WTC11 (cell line): ENCODE measurements at regions not wholly inside any gene's neighbourhood (a gene's known extent, or its start where the extent isn't known, plus 50 kb on each side); places are given as distances from the start of the nearest gene placed in this dataset.

Source experiments
- ATAC-seq: fragments of 200-7000 bp; cut with Tn5 transposase; 2 replicates; pipeline ENCODE4 v1.10.0; 2021; ENCODE audit warnings: mild to moderate bottlenecking, moderate library complexity
- CTCF ChIA-PET: fragments of 300-600 bp; sonication (Branson Sonifier 250); formaldehyde crosslinking; loops from one replicate; lab custom pipeline; 2021; ENCODE audit warnings: antibody characterized with exemption; lab: Charles Lee
- POLR2A ChIA-PET: fragments of 350-600 bp; sonication (Branson Sonifier 250); formaldehyde crosslinking; loops from one replicate; lab custom pipeline; 2021; ENCODE audit warnings: antibody characterized with exemption; lab: Charles Lee
- DNase-seq: peaks from one replicate; pipeline ENCODE4 v3.0.0; 2021; ENCODE audit warnings: low spot score
- H3K27ac Mint-ChIP-seq: 2 replicates; pipeline ENCODE4 v1.8.0; 2021; ENCODE audit warnings: mixed read lengths
- H3K27me3 Mint-ChIP-seq: 2 replicates; pipeline ENCODE4 v1.8.0; 2021; ENCODE audit warnings: low read depth, mild to moderate bottlenecking, moderate library complexity, mixed read lengths
- H3K36me3 Mint-ChIP-seq: 2 replicates; pipeline ENCODE4 v1.8.0; 2021; ENCODE audit warnings: mixed read lengths
- H3K4me1 Mint-ChIP-seq: 2 replicates; pipeline ENCODE4 v1.8.0; 2022; ENCODE audit warnings: mixed read lengths
- H3K4me3 Mint-ChIP-seq: 2 replicates; pipeline ENCODE4 v1.8.0; 2021; ENCODE audit warnings: mild to moderate bottlenecking, moderate library complexity, mixed read lengths
- H3K9me3 Mint-ChIP-seq: 2 replicates; pipeline ENCODE4 v1.8.0; 2021; ENCODE audit warnings: mixed read lengths
- CBFB ChIP-seq: sonication (generic); formaldehyde crosslinking; IDR thresholded peaks from 2 replicates; pipeline ENCODE4 v1.8.1; 2022; ENCODE audit warnings: mild to moderate bottlenecking, low read depth, missing genetic modification reagents
- EMX1 ChIP-seq: fragments of 250-450 bp; sonication (Bioruptor Pico); IDR thresholded peaks from 2 replicates; pipeline ENCODE4 v1.8.0; 2021; ENCODE audit warnings: mild to moderate bottlenecking
- JUN ChIP-seq: sonication (generic); formaldehyde crosslinking; IDR thresholded peaks from 2 replicates; pipeline ENCODE4 v1.8.0; 2023; ENCODE audit warnings: mild to moderate bottlenecking, missing genetic modification reagents
- NR2C2 ChIP-seq: sonication (generic); formaldehyde crosslinking; IDR thresholded peaks from 2 replicates; pipeline ENCODE4 v1.8.0; 2022; ENCODE audit warnings: mild to moderate bottlenecking, missing genetic modification reagents
- SMAD3 ChIP-seq: sonication (generic); formaldehyde crosslinking; IDR thresholded peaks from 2 replicates; pipeline ENCODE4 v1.8.0; 2022; ENCODE audit warnings: missing genetic modification reagents, mild to moderate bottlenecking, borderline replicate concordance
- SP1 ChIP-seq: sonication (generic); formaldehyde crosslinking; conservative IDR thresholded peaks from 2 replicates; pipeline ENCODE4 v1.8.1; 2022; ENCODE audit warnings: missing genetic modification reagents
- TEAD4 ChIP-seq: sonication (generic); formaldehyde crosslinking; IDR thresholded peaks from 2 replicates; pipeline ENCODE4 v1.8.0; 2022; ENCODE audit warnings: mild to moderate bottlenecking, missing genetic modification reagents
- ZNF232 ChIP-seq: sonication (generic); formaldehyde crosslinking; IDR thresholded peaks from 2 replicates; pipeline ENCODE4 v1.8.0; 2022; ENCODE audit warnings: mild to moderate bottlenecking, missing genetic modification reagents
- ZNF263 ChIP-seq: sonication (generic); formaldehyde crosslinking; IDR thresholded peaks from 2 replicates; pipeline ENCODE4 v1.8.1; 2022; ENCODE audit warnings: low read depth, mild to moderate bottlenecking, moderate library complexity, missing genetic modification reagents
- TF ChIP-seq, protein P1 (sequence below): sonication (generic); formaldehyde crosslinking; IDR thresholded peaks from 2 replicates; pipeline ENCODE4 v1.8.0; 2022; ENCODE audit warnings: missing genetic modification reagents
- TF ChIP-seq, protein P2 (sequence below): fragments of 250-450 bp; sonication (Bioruptor Pico); IDR thresholded peaks from 2 replicates; pipeline ENCODE4 v1.9.0; 2021; ENCODE audit warnings: mild to moderate bottlenecking
- TF ChIP-seq, protein P3 (sequence below): fragments of 250-450 bp; sonication (Bioruptor Pico); IDR thresholded peaks from 2 replicates; pipeline ENCODE4 v1.9.0; 2021; ENCODE audit warnings: mild to moderate bottlenecking, borderline replicate concordance
- TF ChIP-seq, protein P4 (sequence below): sonication (generic); formaldehyde crosslinking; IDR thresholded peaks from 2 replicates; pipeline ENCODE4 v1.8.1; 2023; ENCODE audit warnings: mild to moderate bottlenecking, missing genetic modification reagents
- TF ChIP-seq, protein P5 (sequence below): sonication (generic); formaldehyde crosslinking; IDR thresholded peaks from 2 replicates; pipeline ENCODE4 v1.8.1; 2022; ENCODE audit warnings: low read depth, missing genetic modification reagents, borderline replicate concordance

DNA sequence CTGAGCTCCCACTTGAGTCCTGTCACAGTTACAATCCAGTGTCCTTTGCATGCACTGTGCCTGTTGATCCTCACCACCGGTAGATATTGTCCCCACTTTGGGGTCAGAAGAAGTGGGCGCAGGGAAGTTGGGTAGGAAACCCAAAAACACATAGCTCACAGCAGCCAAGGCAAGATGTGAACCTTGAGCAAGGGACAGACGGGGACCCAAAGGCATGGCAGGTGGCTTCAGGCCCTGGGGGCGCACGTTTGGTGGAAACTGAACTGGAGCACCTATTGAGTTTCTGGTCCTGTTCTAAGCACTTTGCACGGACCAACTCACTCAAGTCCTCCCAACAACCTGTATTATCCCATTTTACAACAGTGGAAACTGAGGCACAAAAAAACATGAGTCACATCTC is 82.8 kb upstream of the ZNF716 start (continued):
- TF ChIP-seq, protein P1, sequence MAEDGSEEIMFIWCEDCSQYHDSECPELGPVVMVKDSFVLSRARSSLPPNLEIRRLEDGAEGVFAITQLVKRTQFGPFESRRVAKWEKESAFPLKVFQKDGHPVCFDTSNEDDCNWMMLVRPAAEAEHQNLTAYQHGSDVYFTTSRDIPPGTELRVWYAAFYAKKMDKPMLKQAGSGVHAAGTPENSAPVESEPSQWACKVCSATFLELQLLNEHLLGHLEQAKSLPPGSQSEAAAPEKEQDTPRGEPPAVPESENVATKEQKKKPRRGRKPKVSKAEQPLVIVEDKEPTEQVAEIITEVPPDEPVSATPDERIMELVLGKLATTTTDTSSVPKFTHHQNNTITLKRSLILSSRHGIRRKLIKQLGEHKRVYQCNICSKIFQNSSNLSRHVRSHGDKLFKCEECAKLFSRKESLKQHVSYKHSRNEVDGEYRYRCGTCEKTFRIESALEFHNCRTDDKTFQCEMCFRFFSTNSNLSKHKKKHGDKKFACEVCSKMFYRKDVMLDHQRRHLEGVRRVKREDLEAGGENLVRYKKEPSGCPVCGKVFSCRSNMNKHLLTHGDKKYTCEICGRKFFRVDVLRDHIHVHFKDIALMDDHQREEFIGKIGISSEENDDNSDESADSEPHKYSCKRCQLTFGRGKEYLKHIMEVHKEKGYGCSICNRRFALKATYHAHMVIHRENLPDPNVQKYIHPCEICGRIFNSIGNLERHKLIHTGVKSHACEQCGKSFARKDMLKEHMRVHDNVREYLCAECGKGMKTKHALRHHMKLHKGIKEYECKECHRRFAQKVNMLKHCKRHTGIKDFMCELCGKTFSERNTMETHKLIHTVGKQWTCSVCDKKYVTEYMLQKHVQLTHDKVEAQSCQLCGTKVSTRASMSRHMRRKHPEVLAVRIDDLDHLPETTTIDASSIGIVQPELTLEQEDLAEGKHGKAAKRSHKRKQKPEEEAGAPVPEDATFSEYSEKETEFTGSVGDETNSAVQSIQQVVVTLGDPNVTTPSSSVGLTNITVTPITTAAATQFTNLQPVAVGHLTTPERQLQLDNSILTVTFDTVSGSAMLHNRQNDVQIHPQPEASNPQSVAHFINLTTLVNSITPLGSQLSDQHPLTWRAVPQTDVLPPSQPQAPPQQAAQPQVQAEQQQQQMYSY (CRISPR knock-in tag) = no peak
- TF ChIP-seq, protein P2, sequence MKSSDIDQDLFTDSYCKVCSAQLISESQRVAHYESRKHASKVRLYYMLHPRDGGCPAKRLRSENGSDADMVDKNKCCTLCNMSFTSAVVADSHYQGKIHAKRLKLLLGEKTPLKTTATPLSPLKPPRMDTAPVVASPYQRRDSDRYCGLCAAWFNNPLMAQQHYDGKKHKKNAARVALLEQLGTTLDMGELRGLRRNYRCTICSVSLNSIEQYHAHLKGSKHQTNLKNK (CRISPR knock-in tag) = no peak

DNA sequence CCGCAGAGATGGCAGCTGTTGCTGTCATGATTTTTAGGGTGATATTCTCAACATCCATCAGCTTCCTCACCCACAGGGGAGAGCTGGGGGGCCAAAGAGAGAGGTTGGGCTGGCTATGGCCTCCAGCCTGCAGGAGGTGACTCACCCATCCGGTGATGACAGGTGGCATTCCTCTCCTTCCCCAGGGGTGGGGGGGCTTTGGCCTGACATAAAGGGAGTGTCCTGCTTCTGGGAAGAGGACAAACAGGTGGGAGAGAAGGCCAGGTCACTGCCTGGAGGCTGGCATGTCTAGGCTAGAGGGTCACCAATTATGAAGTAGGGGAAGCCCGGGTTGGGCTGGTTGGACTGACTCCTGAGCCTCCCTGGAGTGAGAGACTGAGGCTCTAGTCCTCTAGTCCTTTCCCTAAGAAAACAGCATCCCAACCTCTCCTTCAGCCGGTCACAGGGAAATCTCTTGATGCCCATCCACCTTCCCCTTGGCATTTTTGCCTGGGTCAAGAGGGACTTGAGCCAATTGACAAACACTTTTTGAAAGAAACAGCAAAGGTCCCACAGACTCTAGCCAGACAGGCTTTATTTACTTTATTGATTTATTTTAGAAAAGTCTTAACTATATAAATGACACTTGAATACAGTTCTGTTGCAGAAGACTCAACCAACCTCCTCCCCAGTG is 79.8 kb upstream of the ZNF716 start:
- H3K9me3 Mint-ChIP-seq = peaks cover 75% of the 10 kb centered on the region
- CTCF ChIA-PET = no interaction called here
- ATAC-seq (no peak), DNase-seq (no peak)
- H3K27me3 Mint-ChIP-seq = peaks cover 27% of the 10 kb centered on the region
- no peak for TF ChIP-seq CBFB (CRISPR knock-in tag)
- no peak for TF ChIP-seq SP1 (CRISPR knock-in tag)
- no peak overlapping the region for H3K4me3 Mint-ChIP-seq
- POLR2A ChIA-PET = no interaction called here
- peaks cover 82% of the 10 kb centered on the region for H3K36me3 Mint-ChIP-seq
- H3K4me1 Mint-ChIP-seq = no peaks in the 10 kb centered on the region
- no peak overlapping the region for H3K27ac Mint-ChIP-seq

DNA sequence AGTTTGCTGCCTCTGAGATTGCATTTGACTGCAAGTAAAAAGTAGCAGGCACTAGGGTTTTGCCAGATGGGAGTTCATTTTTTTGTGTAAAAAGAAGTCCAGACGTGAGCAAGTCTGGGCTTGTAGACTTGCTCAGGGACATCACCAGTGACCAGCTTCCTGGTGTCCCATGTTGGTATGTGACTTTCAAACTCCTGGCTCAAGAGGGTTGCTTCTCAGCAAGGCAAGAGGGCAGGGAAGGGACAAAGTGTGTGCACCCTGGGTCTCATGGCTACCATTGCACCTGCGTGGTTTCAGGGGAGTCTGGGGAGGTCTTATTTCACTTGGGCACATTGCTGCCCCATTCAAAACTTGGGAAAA is 79.3 kb upstream of the ZNF716 start:
- DNase-seq (no peak), ATAC-seq (no peak)
- Mint-ChIP-seq H3K36me3 (peaks cover 84% of the 10 kb centered on the region), H3K4me1 (no peaks in the 10 kb centered on the region), H3K4me3 (no peak overlapping the region), H3K9me3 (peaks cover 80% of the 10 kb centered on the region), H3K27ac (no peak overlapping the region), H3K27me3 (peaks cover 26% of the 10 kb centered on the region)
- CTCF ChIA-PET = no interaction called here
- POLR2A ChIA-PET = no interaction called here
- no peak for TF ChIP-seq NR2C2 (CRISPR knock-in tag)
- no peak for TF ChIP-seq CBFB (CRISPR knock-in tag)
- TF ChIP-seq TEAD4 = no peak
- no peak for TF ChIP-seq ZNF232
- TF ChIP-seq EMX1 (CRISPR knock-in tag) = no peak
- TF ChIP-seq, protein P3, sequence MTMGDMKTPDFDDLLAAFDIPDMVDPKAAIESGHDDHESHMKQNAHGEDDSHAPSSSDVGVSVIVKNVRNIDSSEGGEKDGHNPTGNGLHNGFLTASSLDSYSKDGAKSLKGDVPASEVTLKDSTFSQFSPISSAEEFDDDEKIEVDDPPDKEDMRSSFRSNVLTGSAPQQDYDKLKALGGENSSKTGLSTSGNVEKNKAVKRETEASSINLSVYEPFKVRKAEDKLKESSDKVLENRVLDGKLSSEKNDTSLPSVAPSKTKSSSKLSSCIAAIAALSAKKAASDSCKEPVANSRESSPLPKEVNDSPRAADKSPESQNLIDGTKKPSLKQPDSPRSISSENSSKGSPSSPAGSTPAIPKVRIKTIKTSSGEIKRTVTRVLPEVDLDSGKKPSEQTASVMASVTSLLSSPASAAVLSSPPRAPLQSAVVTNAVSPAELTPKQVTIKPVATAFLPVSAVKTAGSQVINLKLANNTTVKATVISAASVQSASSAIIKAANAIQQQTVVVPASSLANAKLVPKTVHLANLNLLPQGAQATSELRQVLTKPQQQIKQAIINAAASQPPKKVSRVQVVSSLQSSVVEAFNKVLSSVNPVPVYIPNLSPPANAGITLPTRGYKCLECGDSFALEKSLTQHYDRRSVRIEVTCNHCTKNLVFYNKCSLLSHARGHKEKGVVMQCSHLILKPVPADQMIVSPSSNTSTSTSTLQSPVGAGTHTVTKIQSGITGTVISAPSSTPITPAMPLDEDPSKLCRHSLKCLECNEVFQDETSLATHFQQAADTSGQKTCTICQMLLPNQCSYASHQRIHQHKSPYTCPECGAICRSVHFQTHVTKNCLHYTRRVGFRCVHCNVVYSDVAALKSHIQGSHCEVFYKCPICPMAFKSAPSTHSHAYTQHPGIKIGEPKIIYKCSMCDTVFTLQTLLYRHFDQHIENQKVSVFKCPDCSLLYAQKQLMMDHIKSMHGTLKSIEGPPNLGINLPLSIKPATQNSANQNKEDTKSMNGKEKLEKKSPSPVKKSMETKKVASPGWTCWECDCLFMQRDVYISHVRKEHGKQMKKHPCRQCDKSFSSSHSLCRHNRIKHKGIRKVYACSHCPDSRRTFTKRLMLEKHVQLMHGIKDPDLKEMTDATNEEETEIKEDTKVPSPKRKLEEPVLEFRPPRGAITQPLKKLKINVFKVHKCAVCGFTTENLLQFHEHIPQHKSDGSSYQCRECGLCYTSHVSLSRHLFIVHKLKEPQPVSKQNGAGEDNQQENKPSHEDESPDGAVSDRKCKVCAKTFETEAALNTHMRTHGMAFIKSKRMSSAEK = no peak
- TF ChIP-seq JUN = no peak
- TF ChIP-seq, protein P4, sequence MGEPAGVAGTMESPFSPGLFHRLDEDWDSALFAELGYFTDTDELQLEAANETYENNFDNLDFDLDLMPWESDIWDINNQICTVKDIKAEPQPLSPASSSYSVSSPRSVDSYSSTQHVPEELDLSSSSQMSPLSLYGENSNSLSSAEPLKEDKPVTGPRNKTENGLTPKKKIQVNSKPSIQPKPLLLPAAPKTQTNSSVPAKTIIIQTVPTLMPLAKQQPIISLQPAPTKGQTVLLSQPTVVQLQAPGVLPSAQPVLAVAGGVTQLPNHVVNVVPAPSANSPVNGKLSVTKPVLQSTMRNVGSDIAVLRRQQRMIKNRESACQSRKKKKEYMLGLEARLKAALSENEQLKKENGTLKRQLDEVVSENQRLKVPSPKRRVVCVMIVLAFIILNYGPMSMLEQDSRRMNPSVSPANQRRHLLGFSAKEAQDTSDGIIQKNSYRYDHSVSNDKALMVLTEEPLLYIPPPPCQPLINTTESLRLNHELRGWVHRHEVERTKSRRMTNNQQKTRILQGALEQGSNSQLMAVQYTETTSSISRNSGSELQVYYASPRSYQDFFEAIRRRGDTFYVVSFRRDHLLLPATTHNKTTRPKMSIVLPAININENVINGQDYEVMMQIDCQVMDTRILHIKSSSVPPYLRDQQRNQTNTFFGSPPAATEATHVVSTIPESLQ (CRISPR knock-in tag) = no peak
- no peak for TF ChIP-seq SMAD3 (CRISPR knock-in tag)
- TF ChIP-seq, protein P1 (CRISPR knock-in tag) = no peak
- no peak for TF ChIP-seq ZNF263 (CRISPR knock-in tag)
- TF ChIP-seq, protein P5, sequence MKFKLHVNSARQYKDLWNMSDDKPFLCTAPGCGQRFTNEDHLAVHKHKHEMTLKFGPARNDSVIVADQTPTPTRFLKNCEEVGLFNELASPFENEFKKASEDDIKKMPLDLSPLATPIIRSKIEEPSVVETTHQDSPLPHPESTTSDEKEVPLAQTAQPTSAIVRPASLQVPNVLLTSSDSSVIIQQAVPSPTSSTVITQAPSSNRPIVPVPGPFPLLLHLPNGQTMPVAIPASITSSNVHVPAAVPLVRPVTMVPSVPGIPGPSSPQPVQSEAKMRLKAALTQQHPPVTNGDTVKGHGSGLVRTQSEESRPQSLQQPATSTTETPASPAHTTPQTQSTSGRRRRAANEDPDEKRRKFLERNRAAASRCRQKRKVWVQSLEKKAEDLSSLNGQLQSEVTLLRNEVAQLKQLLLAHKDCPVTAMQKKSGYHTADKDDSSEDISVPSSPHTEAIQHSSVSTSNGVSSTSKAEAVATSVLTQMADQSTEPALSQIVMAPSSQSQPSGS (CRISPR knock-in tag) = no peak
